Neutrophil (primary cell): ENCODE measurements at regions not wholly inside any gene's neighbourhood (a gene's known extent, or its start where the extent isn't known, plus 50 kb on each side); places are given as distances from the start of the nearest gene placed in this dataset.

Source experiments
- H3K27ac ChIP-seq: fragments of 200-600 bp; sonication (generic); 2 replicates; pipeline ENCODE4 v1.5.1; 2016; ENCODE audit warnings: mild to moderate bottlenecking, moderate library complexity
- H3K27me3 ChIP-seq: fragments of 200-600 bp; sonication (generic); 2 replicates; pipeline ENCODE4 v1.6.0; 2016; ENCODE audit warnings: mild to moderate bottlenecking
- H3K36me3 ChIP-seq: fragments of 200-600 bp; sonication (generic); 2 replicates; pipeline ENCODE4 v1.5.1; 2017
- H3K4me1 ChIP-seq, 2 experiments: fragments of 200-600 bp in 1 of 2; sonication (generic) in 1 of 2; 1 replicate in 1 of 2; 2 replicates in 1 of 2; pipeline versions ENCODE4 v1.5.1 to v1.6.1; 2013 to 2016; ENCODE audit warnings: low read depth in 1 of 2, low read length in 1 of 2, mild to moderate bottlenecking in 1 of 2, moderate library complexity in 1 of 2; ENCODE audit not compliant: control insufficient read depth in 1 of 2, insufficient read depth in 1 of 2
- H3K4me3 ChIP-seq, 2 experiments: fragments of 200-600 bp in 1 of 2; sonication (generic) in 1 of 2; 1 replicate in 1 of 2; 2 replicates in 1 of 2; pipeline ENCODE4 v1.5.1; 2013 to 2016; ENCODE audit warnings: low read depth in 1 of 2, low read length in 1 of 2, mild to moderate bottlenecking in 1 of 2, moderate library complexity in 1 of 2
- H3K9me3 ChIP-seq: fragments of 200-600 bp; sonication (generic); 2 replicates; pipeline ENCODE4 v1.5.1; 2016
- CTCF ChIP-seq: fragments of 200-600 bp; sonication (generic); IDR thresholded peaks from 2 replicates; pipeline ENCODE4 v1.5.1; 2016; ENCODE audit warnings: antibody characterized with exemption

GRCh38 chr13:73748404-73748803 lies 385.8 kb downstream of the KLF12 start:
- Histone ChIP-seq H3K27me3 (no peaks in the 10 kb centered on the region), H3K4me3 (no peak overlapping the region), H3K27ac (no peak overlapping the region), H3K36me3 (no peaks in the 10 kb centered on the region), H3K4me1 (no peaks in the 10 kb centered on the region), H3K9me3 (no peaks in the 10 kb centered on the region)
- no peak for TF ChIP-seq CTCF

GRCh38 chr13:73745190-73745589 lies 389.0 kb downstream of the KLF12 start:
- Histone ChIP-seq H3K27ac (no peak overlapping the region), H3K4me3 (no peak overlapping the region), H3K36me3 (no peaks in the 10 kb centered on the region), H3K4me1 (no peaks in the 10 kb centered on the region), H3K27me3 (no peaks in the 10 kb centered on the region), H3K9me3 (no peaks in the 10 kb centered on the region)
- TF ChIP-seq CTCF, result no peak

GRCh38 chr13:73742982-73743381 lies 391.2 kb downstream of the KLF12 start:
- no peak for TF ChIP-seq CTCF
- Histone ChIP-seq H3K9me3 (no peaks in the 10 kb centered on the region), H3K36me3 (no peaks in the 10 kb centered on the region), H3K27me3 (no peaks in the 10 kb centered on the region), H3K4me3 (no peak overlapping the region), H3K4me1 (no peaks in the 10 kb centered on the region), H3K27ac (no peak overlapping the region)

- Histone ChIP-seq H3K9me3 (no peaks in the 10 kb centered on the region), H3K4me3 (no peak overlapping the region), H3K27ac (no peak overlapping the region), H3K27me3 (no peaks in the 10 kb centered on the region), H3K36me3 (no peaks in the 10 kb centered on the region), H3K4me1 (no peaks in the 10 kb centered on the region)
- TF ChIP-seq CTCF, result no peak
Observed at GRCh38 chr13:73741742-73742141, 392.5 kb downstream of the KLF12 start.

GRCh38 chr13:73741111-73741510 lies 393.1 kb downstream of the KLF12 start:
- Histone ChIP-seq H3K4me1 (no peaks in the 10 kb centered on the region), H3K27ac (no peak overlapping the region), H3K9me3 (no peaks in the 10 kb centered on the region), H3K4me3 (no peak overlapping the region), H3K27me3 (no peaks in the 10 kb centered on the region), H3K36me3 (no peaks in the 10 kb centered on the region)
- TF ChIP-seq CTCF, result no peak

DNA sequence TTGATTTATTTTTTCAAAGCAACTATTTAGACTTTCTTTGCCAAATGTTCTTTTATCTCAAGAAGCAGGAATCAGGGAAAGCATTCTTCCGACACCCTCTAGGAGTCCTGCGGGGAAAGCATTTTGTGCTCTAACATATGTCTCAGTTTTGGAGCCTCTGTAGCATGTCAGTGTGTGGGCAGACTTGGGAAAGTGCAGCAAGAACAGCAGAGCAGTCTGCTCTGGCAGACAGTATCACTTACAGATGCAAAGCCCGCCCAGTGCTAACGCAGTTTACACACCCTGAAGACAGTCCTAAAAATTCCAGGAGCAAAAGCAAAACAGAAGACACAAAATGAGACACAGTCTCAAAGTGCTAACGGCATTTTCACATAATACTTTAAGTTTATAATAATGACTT lies 393.5 kb downstream of the KLF12 start:
- Histone ChIP-seq H3K9me3 (no peaks in the 10 kb centered on the region), H3K4me3 (no peak overlapping the region), H3K36me3 (no peaks in the 10 kb centered on the region), H3K27ac (no peak overlapping the region), H3K4me1 (no peaks in the 10 kb centered on the region), H3K27me3 (no peaks in the 10 kb centered on the region)
- TF ChIP-seq CTCF, result no peak
